Skin epidermis (tissue), 12 donors: ENCODE measurements at regions not wholly inside any gene's neighbourhood (a gene's known extent, or its start where the extent isn't known, plus 50 kb on each side); places are given as distances from the start of the nearest gene placed in this dataset.
A peak's percentile ranks its signal among the peaks of the same experiment; 100 is the strongest.
"Not testable (repeated sequence)": the region's sequence is repeated elsewhere in the genome, so short reads cannot be mapped to it uniquely, and the experiment has no call there.

Experiments used
- H3K27ac ChIP-seq, 21 experiments: fragments of 200-600 bp; sonication (generic) in 11 of 21; one replicate each; pipeline ENCODE4 v1.5.0; 2020; ENCODE audit warnings: mild to moderate bottlenecking in 3 of 21, inconsistent platforms in 2 of 21, moderate library complexity in 2 of 21
- H3K4me3 ChIP-seq, 7 experiments: fragments of 200-600 bp; sonication (generic) in 2 of 7; one replicate each; pipeline ENCODE4 v1.5.0; 2020; ENCODE audit warnings: inconsistent platforms in 2 of 7, mild to moderate bottlenecking in 2 of 7, moderate library complexity in 1 of 7

DNA sequence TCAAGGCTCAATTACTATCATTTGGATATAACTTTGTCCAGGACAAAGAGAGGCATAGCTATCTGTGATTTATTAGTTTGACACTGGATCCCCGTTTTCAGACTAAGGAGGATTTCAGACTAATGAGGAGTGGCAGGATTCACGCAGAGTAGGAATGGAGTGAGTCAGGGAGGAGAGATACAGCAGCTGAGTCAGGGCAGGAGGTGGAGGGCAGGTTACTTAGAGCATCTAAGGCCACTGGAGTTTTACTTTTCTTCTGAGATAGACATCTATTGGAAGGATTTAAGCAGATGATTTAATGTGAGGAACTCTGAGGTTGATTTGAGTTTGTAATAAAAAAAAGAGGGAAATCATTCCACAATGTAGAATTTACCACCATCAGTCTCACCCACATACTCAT lies 110.6 kb downstream of the RPIA start:
- not testable (repeated sequence) for H3K4me3 ChIP-seq, H3K27ac ChIP-seq

DNA sequence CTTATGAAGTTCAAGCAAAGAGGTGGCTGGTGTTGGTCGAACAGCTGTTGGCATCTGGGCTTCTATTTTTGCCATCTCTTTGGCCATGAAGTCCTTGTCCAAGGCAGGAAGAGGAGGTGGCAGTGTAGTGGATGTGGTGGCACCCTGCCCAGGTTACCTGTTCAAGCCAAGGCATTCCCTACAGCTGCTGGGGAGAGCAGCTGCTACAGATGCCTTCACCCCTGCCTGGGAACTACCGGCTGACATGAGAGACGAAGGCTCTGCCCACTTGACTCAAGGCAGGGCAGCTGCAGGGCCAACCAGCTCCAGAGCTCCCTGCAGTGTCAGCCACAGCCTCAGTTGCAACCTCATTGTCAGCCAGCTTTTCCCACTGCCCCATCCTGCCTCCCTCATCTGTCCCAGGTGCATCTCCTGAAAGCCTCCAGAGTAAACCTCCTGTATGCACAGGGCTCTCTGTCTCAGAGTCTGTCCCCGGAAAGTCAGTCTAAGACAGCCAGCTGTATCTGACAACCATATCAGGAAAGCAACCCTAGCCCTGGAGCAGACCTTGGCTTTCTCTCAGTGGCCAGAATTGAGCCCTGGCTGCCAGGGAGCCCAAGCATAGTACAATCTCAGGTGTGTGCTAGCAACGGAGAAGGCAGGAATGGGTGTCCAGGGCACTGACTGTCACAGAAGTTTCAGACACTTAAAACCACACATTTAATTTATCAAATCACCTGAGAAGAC lies 115.9 kb downstream of the RPIA start:
- H3K4me3 ChIP-seq = no peak overlapping the region
- H3K27ac ChIP-seq = no peak overlapping the region

DNA sequence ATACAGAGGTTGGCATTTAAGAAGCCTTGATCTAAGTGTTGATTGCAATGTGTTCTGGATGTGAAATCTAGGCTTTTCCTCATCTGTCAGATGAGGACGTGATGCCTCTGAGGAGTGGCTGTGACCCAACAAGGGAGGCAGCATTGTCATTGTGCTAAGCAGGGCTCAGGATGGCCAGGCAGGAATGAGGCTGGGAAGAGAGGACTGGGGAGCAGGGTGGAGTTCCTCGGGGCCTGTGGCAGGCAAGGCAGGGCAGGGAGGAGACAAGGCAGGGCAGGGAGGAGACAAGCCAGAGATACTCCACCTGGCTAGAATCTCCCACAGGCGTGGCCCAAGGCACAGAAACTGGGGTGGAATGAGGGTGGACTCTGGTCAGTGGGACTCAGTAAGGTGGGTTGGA lies 116.6 kb downstream of the RPIA start:
- H3K27ac ChIP-seq = no peak overlapping the region
- no peak overlapping the region for H3K4me3 ChIP-seq

DNA sequence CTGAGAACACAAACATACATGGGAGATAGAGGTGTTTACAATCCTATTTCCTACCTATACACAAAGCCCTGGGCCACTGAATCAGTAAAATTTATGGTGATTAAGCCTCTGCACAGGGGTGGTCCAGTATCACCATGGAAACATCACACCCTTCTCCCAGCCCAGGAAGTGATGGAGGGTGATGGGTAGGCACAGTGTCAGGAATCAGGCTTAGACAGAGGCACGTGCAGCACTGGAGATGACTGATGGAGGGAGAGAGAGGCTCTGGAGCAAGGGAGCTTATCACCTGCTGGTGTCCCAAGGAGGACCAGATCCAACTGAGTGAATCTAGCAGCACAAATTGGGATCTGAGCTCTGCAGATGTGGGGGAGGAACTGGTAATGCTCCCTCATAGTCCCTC lies 117.2 kb downstream of the RPIA start:
- no peak overlapping the region for H3K27ac ChIP-seq
- no peak overlapping the region for H3K4me3 ChIP-seq

DNA sequence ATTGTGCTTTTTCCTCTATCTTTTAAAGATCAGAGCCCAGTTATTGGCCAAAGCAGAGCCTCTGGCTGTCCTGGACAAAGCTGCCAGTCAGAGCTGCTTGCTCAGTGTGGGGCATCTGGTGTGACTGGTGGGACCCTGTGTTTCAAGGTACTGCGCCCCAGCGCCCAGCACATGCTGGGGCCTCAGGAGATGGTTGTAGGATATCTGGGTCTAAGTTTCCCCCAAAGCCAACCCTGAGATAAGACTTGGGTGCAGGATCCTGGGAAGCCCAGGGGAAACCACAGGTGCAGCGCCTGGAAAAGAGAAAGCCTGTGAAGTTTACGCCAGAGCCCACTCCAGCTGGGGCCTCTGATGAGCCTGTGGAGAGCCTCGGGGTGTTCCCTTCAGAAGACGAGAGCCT lies 117.7 kb downstream of the RPIA start:
- H3K27ac ChIP-seq = no peak overlapping the region

DNA sequence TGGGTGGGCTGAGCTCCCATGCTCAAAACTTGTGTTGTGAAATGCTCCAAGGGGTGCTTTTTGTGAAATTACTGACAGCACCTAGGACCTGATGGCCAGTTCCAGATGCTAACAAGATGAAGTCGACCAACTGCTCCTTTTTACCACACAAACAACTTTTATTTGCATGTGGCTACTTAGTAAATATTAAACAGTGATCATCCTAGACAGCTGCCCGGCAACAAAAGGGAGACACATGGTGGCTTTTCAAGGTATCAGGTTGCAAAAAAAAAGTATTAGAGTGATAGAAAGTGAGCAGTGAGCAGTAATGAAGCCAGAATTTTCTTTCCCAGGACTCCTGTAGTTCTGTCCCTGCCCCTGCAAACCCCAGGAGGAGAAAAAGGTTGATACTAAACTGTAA lies 118.5 kb downstream of the RPIA start:
- H3K4me3 ChIP-seq = no peak overlapping the region
- no peak overlapping the region for H3K27ac ChIP-seq

More for the DNA sequence above, 117.7 kb downstream of the RPIA start:
- no peak overlapping the region for H3K4me3 ChIP-seq

DNA sequence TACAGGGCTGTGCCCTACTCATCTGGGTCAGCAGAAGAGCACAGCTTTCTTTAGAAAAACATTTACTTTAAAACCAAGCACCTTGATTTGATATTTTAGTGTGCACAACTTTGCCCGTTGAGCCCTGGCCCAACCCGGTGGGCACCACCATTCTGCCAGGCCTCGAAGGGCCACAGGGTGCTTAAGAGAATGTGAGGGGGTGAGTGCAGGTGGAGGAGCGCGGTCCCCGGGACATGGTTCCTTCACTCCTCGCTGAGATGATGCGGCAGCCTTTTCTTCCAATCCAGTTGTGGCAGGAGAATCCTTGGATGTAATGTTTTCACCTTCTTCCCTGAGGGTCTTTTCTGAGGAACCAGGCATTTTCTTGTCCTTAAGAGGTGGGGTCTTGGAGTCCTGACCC lies 119.0 kb downstream of the RPIA start:
- Histone ChIP-seq H3K27ac (no peak overlapping the region), H3K4me3 (no peak overlapping the region)

DNA sequence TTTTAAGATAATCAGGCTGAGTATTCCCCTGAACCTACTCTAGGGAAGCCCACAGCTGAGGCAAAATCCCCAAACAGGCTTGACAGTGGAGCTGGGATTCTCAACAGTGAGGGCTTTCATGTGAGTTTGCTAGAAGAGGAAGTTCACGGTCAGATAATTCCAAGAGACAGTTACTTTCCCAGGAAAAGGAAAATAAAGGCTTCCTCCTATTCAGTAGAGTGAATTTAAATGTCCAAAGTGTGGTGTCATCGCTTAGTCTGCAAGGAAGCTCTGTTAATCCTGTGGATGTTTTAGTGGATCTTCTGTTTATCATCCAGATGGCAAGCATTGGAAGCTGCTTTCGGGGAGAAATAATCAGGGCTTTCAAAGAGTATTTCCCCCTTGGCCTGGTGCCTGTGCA lies 119.8 kb downstream of the RPIA start:
- Histone ChIP-seq H3K4me3 (no peak overlapping the region), H3K27ac (peak overlapping the region in 1 of 21 experiments; percentile 9)

DNA sequence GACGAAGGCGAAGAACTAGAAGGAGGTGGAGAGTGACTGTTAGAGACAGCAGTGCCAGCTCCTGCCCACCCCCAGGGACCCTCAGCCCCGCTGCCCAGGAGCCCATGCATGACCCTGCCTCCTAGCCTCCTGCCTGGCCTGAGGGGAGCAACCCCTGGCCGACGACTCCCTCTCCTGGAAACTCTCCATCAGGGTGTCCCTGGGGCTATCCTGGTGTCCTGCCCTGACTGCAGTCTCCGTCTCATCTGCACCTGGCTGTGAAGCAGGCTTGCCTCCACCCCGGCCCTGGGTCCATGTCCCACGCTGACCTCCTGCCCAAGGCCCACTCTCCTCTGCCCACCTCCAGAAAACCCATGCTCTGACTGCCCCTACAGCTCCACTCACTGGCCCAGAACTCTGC lies 120.2 kb downstream of the RPIA start:
- no peak overlapping the region for H3K4me3 ChIP-seq
- peak overlapping the region in 1 of 21 experiments; percentile 9 for H3K27ac ChIP-seq

DNA sequence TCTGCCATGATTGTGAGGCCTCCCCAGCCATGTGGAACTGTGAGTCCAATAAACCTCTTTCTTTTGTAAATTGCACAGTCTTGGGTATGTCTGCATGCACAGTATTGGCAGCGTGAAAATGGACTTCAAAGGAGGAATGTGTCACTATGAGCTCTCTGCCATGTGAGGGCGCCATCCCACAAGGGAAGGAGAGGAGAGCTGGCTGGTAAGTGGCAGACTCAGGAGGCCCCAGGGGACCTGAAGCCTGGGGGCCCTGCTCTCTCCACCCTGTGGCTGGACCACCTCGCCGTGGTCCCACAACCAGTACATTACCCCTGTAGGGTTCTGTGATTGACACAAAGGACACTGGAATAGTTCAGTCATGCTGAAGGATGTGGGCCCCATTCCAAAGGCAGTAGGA lies 122.1 kb downstream of the RPIA start:
- Histone ChIP-seq H3K4me3 (no peak overlapping the region), H3K27ac (no peak overlapping the region)

DNA sequence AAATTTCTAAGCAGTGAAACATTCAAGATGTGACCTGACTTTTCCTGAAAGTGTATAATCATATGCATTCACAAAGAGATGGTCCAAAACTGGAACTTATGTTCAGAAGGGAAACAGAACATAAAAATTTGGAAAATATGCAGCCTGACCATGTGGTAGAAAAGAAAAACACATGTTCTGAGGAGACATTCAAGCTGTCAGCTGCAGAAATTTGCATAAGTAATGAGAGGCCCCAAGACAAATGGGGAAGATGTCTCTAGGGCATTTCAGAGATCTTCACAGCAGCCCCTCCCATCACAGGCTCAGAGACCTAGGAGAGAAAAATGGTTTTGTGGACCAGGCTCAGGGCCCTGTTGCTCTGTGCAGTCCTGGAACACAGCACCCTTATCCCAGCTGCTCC lies 123.8 kb downstream of the RPIA start:
- Histone ChIP-seq H3K4me3 (no peak overlapping the region), H3K27ac (no peak overlapping the region)

DNA sequence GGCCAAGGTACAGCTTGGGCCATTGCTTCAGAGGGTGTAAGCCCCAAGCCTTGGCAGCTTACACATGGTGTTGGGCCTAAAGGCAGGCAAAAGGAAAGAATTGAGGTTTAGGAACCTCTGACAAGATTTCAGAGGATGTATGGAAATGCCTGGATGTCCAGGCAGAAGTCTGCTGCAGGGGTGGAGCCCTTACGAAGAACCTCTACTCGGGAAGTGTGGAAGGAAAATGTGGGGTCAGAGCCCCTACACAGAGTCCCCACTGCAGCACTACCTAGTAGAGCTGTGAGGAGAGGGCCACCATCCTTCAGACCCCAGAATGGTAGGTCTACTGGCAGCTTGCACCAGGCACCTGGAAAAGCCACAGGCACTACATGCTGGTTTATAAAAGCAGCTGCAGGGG lies 124.2 kb downstream of the RPIA start:
- Histone ChIP-seq H3K27ac (no peak overlapping the region), H3K4me3 (no peak overlapping the region)

DNA sequence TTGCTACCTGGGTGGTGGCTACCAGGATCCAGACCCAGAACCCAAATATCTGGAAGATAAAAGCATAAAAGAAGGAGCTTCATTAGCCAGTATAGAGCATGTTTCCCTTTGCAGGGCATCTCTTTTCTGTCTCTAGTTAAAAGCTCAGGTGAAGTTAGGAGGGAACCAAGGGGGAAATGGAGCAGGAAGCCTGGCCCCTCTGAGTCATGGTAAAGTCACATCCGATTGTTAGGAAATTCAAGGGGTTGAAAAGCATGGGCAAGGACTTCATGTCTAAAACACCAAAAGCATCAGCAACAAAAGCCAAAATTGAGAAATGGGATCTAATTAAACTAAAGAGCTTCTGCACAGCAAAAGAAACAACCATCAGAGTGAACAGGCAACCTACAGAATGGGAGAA lies 126.9 kb downstream of the RPIA start:
- Histone ChIP-seq H3K27ac (peak overlapping the region in 2 of 21 experiments; percentile 35 to 49), H3K4me3 (no peak overlapping the region)

DNA sequence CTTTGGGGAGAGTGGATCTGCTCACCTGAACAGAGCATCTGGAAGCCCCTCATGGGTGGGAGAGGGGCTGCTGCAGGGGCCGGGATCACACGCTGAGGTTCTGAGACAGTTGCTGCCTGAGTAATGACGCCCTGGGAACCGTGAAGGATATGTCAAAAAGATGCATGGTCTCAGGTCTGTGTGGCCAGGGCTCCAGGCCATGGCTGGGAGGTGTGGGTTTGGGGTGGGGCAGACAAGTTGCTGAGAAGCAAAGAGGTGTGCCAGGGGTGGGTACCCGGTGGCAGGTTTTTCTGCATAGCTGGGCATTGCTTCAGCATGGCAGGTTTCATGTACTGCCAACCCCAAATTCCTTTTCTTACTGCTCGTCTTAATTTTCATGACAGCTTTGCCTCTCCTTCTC lies 133.5 kb downstream of the RPIA start:
- Histone ChIP-seq H3K4me3 (no peak overlapping the region), H3K27ac (peak overlapping the region in 1 of 21 experiments; percentile 34)

DNA sequence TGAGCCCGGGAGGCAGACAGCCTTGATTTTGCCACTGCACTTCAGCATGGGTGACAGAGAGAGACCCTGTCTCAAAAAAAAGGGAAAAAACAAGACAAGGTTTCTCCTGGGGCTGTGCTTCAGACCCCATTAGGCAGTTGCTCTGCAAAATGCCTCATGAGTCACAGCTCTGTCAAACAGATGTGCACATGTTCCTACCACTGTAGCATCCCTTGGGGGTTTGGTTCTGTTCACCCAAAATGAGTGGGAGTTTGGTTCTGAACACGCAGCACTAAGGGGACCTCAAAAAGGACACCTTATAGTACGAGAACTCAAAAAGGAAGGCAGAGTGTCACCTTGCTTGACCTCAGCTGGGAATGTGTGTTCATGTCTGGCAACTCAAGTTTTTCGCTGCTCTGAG lies 134.9 kb downstream of the RPIA start:
- no peak overlapping the region for H3K4me3 ChIP-seq
- H3K27ac ChIP-seq = no peak overlapping the region

DNA sequence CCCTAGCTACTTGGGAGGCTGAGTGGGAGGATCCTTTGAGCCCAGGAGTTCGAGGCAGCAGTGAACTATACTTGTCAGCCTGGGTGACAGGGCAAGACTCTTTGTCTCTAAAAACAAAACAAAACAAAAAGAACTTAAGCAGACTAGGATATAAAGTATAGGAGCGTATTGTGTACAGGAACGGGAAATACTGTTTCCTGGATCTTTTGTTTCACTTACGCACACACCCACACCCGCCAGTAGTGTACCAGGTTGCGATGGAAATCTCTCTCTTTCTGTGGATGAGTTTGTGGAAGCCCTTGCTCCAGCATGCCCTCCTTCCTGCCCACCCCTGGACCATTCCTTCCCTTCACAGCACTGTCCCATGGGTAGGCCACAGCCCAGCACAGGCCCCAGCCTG lies 136.3 kb downstream of the RPIA start:
- no peak overlapping the region for H3K4me3 ChIP-seq
- H3K27ac ChIP-seq = peak overlapping the region in 5 of 21 experiments; percentile 10 to 74 (median 43)

DNA sequence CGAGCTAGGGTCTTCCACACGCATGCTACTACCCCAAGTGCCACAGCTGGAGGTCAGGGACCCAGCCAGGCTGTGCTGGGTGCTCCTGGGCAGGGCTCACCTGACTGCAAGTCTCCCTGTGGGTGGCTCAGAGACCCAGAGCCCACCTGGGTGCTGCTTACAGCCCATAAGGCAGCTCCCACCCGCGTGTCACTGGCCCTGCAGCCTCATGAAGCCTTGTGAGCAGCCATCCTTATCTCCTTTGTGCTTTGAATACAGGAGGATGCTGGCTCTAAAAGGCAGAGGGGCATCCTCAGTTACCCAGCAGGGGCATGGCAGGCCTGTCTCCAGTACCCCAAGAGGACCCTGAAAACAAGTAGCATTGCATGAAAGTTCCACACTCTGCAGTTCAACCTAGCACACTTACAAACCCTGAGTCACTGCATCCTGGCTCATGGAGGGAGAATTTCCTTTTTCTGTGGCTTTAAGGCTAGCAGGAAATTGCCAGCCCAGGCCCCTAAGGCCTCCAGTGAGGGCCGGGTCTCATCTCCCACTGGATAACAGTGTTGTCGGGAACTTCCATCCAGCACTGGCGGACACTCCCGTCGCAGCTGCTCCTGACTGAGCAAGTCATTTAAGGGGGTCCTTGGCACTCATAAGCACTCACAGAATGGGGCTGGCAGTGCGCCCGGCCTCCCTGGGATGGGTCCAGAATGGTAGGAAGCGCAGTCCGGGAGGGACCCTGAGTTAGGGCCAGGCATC lies 137.1 kb downstream of the RPIA start:
- Histone ChIP-seq H3K27ac (peak overlapping the region in 5 of 21 experiments; percentile 12 to 74 (median 43)), H3K4me3 (no peak overlapping the region)

DNA sequence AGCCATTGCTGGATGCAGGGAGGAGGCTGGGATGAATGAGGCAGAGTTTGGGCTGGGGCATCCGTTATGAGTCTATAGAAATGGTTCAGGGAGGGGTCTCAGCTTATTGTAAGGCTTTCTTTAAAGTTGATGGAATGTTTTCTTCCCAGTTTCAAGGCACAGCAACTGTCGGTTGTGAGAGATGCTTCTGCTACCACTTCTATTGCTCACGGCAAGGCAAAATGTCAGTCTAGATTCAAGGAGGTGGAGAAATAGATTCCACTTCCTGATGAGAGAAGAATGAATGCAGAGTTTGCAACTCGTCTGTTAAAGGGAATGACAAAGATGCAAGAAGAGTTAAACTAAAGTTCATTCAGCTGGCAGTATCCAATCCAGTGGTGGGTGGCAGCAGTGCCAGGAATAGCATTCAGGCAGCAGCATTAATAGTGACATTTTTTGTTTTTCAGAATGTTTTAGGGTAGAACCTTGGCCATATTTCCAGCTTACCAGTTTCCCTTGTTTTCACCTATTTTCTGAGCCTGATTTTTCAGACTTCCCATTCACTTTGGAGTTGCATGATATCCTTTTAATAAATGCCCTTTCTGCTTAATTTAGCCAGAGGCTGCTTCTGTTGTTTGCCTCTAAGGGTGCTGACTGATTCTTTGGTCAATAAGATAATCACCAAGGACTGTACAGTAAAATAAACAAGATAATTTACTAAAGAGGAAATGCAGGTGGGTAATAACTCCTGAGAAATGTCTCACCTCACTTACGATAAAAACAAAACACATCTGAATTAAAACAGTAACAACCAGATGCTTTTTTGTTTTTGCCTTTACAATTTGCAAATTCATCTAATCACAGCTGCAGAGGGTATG lies 138.4 kb downstream of the RPIA start:
- Histone ChIP-seq H3K4me3 (no peak overlapping the region), H3K27ac (no peak overlapping the region)

DNA sequence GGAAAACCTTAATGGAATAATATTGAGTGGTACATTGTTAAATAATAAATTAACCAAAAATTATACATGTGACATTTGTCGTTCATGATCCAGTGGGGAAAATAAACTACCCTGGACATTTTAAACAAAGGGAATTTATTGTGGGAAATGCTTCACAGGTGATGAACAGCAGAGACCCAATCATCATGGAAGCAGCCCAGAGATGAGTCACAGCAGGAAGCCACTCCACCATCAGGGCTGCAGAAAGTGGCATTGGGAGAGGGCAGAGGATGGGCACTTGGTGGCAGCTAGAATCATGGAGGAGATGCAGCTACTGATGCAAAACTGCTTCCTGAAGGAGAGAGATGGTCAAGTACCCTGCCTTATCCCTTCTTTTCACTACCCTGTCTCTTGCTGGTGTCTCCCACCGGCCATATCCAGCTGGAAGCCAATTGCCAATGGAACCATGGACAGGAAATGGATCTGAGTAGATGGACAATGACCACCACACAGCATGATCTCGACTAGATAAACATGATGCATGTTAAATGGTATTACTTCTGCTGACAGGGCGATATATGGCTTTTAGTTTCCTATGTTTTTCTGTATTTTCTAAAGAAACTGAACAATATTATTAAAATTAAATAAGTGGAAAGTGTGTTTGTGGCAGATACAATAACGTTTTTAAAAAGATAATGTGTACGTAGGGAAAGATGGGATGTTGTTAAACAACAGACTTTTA lies 139.8 kb downstream of the RPIA start:
- H3K27ac ChIP-seq = no peak overlapping the region
- H3K4me3 ChIP-seq = no peak overlapping the region

DNA sequence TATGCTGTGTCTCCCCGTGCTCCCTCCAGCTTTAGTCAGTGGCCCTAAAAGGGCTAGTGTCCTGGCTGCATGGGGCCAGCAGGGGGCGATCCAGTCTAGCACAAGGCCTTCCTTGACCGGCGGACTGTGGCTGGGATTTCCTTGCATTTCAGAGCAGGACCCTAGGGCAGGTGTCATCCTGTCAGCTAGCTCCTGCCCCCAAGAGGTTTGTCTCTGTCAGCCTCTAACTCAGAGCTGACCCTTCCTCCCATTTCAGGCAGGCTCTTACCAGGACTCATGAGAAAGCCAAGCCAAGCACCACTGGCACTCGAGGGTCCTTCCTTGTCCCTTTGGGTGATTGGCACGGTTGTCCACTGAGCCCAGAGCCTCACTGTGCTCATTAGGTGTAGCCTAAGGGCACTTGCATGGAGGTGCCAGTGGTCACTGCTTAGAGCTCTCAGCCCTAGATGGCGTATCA lies 140.3 kb downstream of the RPIA start:
- Histone ChIP-seq H3K27ac (peak overlapping the region in 1 of 21 experiments; percentile 18), H3K4me3 (no peak overlapping the region)
